HepG2 (cell line): ENCODE measurements at regions not wholly inside any gene's neighbourhood (a gene's known extent, or its start where the extent isn't known, plus 50 kb on each side); places are given as distances from the start of the nearest gene placed in this dataset.
"Not testable (repeated sequence)": the region's sequence is repeated elsewhere in the genome, so short reads cannot be mapped to it uniquely, and the experiment has no call there.

ENCODE experiments used
- ATAC-seq: fragments of 200-7000 bp; cut with Tn5 transposase; 3 replicates; pipeline ENCODE4 v1.9.1; 2020; ENCODE audit warnings: mild to moderate bottlenecking, moderate library complexity
- BruUV-seq: library from RNA; stranded (reverse); fragments of 400-500 nt; replicated peaks from 2 replicates; lab custom pipeline; 2021; lab: Mats Ljungman, UMichigan
- CTCF ChIA-PET: fragments of 300-600 bp; formaldehyde crosslinking; extraction: SDS; loops from one replicate; lab custom pipeline; 2021; ENCODE audit warnings: low total read pairs, inconsistent platforms, low intra/inter-chr PET ratio; lab: Yijun Ruan, JAX
- POLR2A ChIA-PET: fragments of 350-600 bp; sonication (Branson Sonifier 250); formaldehyde crosslinking; loops from one replicate; lab custom pipeline; 2020; ENCODE audit warnings: antibody characterized with exemption, inconsistent platforms; lab: Yijun Ruan, JAX
- DNase-seq: peaks from one replicate; pipeline ENCODE4 v3.0.0-alpha.2; 2015; ENCODE audit warnings: low spot score
- FAIRE-seq: peaks from 3 replicates; lab custom pipeline; 2011; peaks lifted over from hg19 to GRCh38; lab: Jason Lieb, UNC
- H2AFZ ChIP-seq: one replicate; pipeline ENCODE4 v1.6.1; 2011; ENCODE audit warnings: low read length, inconsistent platforms
- H3K27ac ChIP-seq: fragments of 300-600 bp; 3 replicates; pipeline ENCODE4 v1.8.0; 2011; ENCODE audit warnings: mixed run types, mild to moderate bottlenecking, mixed read lengths, low read length, inconsistent platforms; ENCODE audit not compliant: insufficient read depth; ENCODE audit errors: extremely low read length
- H3K27me3 ChIP-seq, 2 experiments: fragments of 200-600 bp in 1 of 2; 2 replicates in 1 of 2; 3 replicates in 1 of 2; pipeline versions ENCODE4 v1.6.0 to v1.8.0; 2011; ENCODE audit warnings: low read length in 2 of 2, mild to moderate bottlenecking in 2 of 2, moderate library complexity in 2 of 2, inconsistent platforms in 1 of 2; ENCODE audit not compliant: insufficient read depth in 2 of 2, control insufficient read depth in 1 of 2
- H3K36me3 ChIP-seq, 2 experiments: fragments of 200-600 bp in 1 of 2; replicated peaks in 1 of 2; 2 replicates in 1 of 2; 3 replicates in 1 of 2; pipeline versions ENCODE4 v1.5.1 to v1.8.0; 2011; ENCODE audit warnings: low read length in 2 of 2, inconsistent platforms in 1 of 2; ENCODE audit not compliant: insufficient read depth in 2 of 2, control insufficient read depth in 1 of 2
- H3K4me1 ChIP-seq: 2 replicates; pipeline ENCODE4 v1.5.1; 2012; ENCODE audit warnings: low read length, inconsistent platforms; ENCODE audit not compliant: insufficient read depth
- H3K4me2 ChIP-seq: 2 replicates; pipeline ENCODE4 v1.6.0; 2011; ENCODE audit warnings: low read depth, low read length, inconsistent platforms
- H3K4me3 ChIP-seq, 3 experiments: fragments of 200-600 bp in 1 of 3; sonication (generic), shearing (Covaris generic) in 1 of 3; replicated peaks in 1 of 3; 2 replicates each; pipeline ENCODE4 v1.5.1; 2011 to 2016; ENCODE audit warnings: low read length in 3 of 3, inconsistent platforms in 2 of 3, low read depth in 2 of 3, mild to moderate bottlenecking in 2 of 3, control low read depth in 1 of 3, mixed read lengths in 1 of 3; ENCODE audit not compliant: insufficient read depth in 1 of 3
- H3K79me2 ChIP-seq: one replicate; pipeline ENCODE4 v1.6.1; 2011; ENCODE audit warnings: low read length, inconsistent platforms; ENCODE audit not compliant: insufficient read depth
- H3K9ac ChIP-seq: 2 replicates; pipeline ENCODE4 v1.6.0; 2011; ENCODE audit warnings: mild to moderate bottlenecking, low read depth, low read length, inconsistent platforms; ENCODE audit not compliant: insufficient read depth
- H3K9me3 ChIP-seq: 2 replicates; pipeline ENCODE4 v1.5.1; 2012; ENCODE audit warnings: mild to moderate bottlenecking, low read length
- H4K20me1 ChIP-seq: 2 replicates; pipeline ENCODE4 v1.6.0; 2011; ENCODE audit warnings: inconsistent platforms, mild to moderate bottlenecking, low read length, moderate library complexity; ENCODE audit not compliant: insufficient read depth
- FLYWCH1 ChIP-seq: sonication (generic); formaldehyde crosslinking; IDR thresholded peaks from 2 replicates; pipeline ENCODE4 v1.8.1; 2023; ENCODE audit warnings: mild to moderate bottlenecking, missing genetic modification reagents
- HNF4A ChIP-seq: sonication (generic); formaldehyde crosslinking; IDR thresholded peaks from 2 replicates; pipeline ENCODE4 v1.4.0; 2020; ENCODE audit warnings: missing genetic modification reagents
- MXI1 ChIP-seq: IDR thresholded peaks from 3 replicates; pipeline ENCODE4 v1.6.1; 2012; ENCODE audit warnings: low read depth, low read length, inconsistent platforms, borderline replicate concordance
- NR1H2 ChIP-seq: sonication (generic); formaldehyde crosslinking; IDR thresholded peaks from 2 replicates; pipeline ENCODE4 v1.8.1; 2022; ENCODE audit warnings: low read depth, missing genetic modification reagents, borderline replicate concordance
- SNAPC2 ChIP-seq: sonication (generic); formaldehyde crosslinking; IDR thresholded peaks from 2 replicates; pipeline ENCODE4 v1.8.1; 2022; ENCODE audit warnings: mild to moderate bottlenecking, missing genetic modification reagents
- TGIF2 ChIP-seq: IDR thresholded peaks from 2 replicates; pipeline ENCODE4 v1.6.1; 2016; ENCODE audit warnings: control low read depth, missing compliant biosample characterization
- ZNF569 ChIP-seq: sonication (generic); formaldehyde crosslinking; IDR thresholded peaks from 2 replicates; pipeline ENCODE4 v1.5.0; 2020; ENCODE audit warnings: mild to moderate bottlenecking, missing genetic modification reagents, moderate library complexity, borderline replicate concordance
- ZNF883 ChIP-seq: sonication (generic); formaldehyde crosslinking; IDR thresholded peaks from 2 replicates; pipeline ENCODE4 v1.5.1; 2020; ENCODE audit warnings: mild to moderate bottlenecking, missing genetic modification reagents; ENCODE audit errors: not compliant biosample characterization
- WGBS: methylation state at CpG from one replicate; pipeline ENCODE4 v1.1.6; 2017; ENCODE audit warnings: low lambda C conversion rate; 5-methylcytosine and 5-hydroxymethylcytosine counted together
- in situ Hi-C: cut with HindIII; loops from 2 replicates; pipeline ENCODE4 v1.10.0; 2017; ENCODE audit warnings: low pct_unique_long_range_greater_than_20kb; ENCODE audit not compliant: extremely low pct_ligation_motif_present
- intact Hi-C: fragments of 100-400 bp; cut with micrococcal nuclease; formaldehyde crosslinking; loops from one replicate; pipeline ENCODE4 v1.10.0; 2022; ENCODE audit not compliant: unreplicated experiment
- TF ChIP-seq, protein P1 (sequence below): fragments of 450-650 bp; IDR thresholded peaks from 2 replicates; pipeline ENCODE4 v1.6.1; 2017
- TF ChIP-seq, protein P2 (sequence below): IDR thresholded peaks from 2 replicates; pipeline ENCODE4 v1.6.1; 2016

DNA sequence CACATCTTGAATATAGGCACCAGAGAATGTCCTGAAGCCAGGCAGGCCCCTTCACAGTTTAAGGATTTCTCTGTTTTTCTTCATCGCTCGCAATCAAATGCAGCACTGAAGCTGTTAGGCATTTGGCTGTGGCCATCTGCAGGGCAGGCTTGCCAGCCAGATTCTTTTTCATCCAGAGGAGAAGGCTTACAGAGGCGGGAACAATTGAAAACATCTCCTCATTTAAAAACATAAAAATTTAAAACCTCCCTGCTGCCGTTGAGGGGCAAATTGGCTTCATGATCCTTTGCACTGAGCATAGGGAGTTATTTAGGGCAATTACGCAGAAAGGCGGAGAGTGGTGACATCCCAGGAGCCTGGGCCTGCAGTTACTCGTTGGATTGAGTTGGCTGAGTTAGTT is 500.0 kb downstream of the TYW1 start:
- Histone ChIP-seq H3K79me2 (no peaks in the 10 kb centered on the region), H3K4me3 (no peak overlapping the region), H4K20me1 (no peaks in the 10 kb centered on the region), H2AFZ (no peak overlapping the region), H3K4me1 (no peaks in the 10 kb centered on the region), H3K9ac (no peak overlapping the region), H3K27me3 (no peaks in the 10 kb centered on the region), H3K36me3 (no peaks in the 10 kb centered on the region), H3K27ac (no peak overlapping the region), H3K9me3 (no peaks in the 10 kb centered on the region), H3K4me2 (no peak overlapping the region)
- no peak for ATAC-seq
- in situ Hi-C loops (no loop called here), intact Hi-C loops (no loop called here)
- no TSS peak for BruUV-seq
- TF ChIP-seq ZNF883 = no peak
- no peak for TF ChIP-seq ZNF569 (CRISPR knock-in tag)
- no peak for TF ChIP-seq SNAPC2
- no peak for TF ChIP-seq MXI1
- TF ChIP-seq, protein P1, sequence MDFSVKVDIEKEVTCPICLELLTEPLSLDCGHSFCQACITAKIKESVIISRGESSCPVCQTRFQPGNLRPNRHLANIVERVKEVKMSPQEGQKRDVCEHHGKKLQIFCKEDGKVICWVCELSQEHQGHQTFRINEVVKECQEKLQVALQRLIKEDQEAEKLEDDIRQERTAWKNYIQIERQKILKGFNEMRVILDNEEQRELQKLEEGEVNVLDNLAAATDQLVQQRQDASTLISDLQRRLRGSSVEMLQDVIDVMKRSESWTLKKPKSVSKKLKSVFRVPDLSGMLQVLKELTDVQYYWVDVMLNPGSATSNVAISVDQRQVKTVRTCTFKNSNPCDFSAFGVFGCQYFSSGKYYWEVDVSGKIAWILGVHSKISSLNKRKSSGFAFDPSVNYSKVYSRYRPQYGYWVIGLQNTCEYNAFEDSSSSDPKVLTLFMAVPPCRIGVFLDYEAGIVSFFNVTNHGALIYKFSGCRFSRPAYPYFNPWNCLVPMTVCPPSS = no peak
- TF ChIP-seq FLYWCH1 (CRISPR knock-in tag) = no peak
- TF ChIP-seq, protein P2, sequence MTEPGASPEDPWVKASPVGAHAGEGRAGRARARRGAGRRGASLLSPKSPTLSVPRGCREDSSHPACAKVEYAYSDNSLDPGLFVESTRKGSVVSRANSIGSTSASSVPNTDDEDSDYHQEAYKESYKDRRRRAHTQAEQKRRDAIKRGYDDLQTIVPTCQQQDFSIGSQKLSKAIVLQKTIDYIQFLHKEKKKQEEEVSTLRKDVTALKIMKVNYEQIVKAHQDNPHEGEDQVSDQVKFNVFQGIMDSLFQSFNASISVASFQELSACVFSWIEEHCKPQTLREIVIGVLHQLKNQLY (CRISPR knock-in tag) = no peak
- TF ChIP-seq TGIF2 (CRISPR knock-in tag) = no peak
- no peak for TF ChIP-seq HNF4A (CRISPR knock-in tag)
- no peak for TF ChIP-seq NR1H2
- CTCF ChIA-PET = no interaction called here
- DNase-seq = no peak
- WGBS = 59% methylated on average over 7 of the region's 7 CpGs
- no peak for FAIRE-seq
- POLR2A ChIA-PET = no interaction called here

DNA sequence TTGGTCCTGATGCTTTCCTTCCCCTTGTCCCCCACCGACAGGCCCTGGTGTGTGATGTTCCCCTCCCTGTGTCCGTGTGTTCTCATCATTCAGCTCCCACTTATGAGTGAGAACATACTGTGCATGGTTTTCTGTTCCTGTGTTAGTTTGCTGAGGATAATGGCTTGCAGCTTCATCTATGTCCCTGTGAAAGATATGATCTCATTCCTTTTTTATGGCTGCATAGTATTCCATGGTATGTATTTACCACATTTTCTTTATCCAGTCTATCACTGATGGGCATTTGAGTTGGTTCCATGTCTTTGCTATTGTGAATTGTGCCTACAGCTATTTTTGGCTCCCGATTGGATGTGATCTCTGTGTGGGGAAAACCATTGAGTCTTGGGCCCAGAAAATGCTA is 501.3 kb downstream of the TYW1 start:
- H3K4me1 ChIP-seq, H3K79me2 ChIP-seq, FAIRE-seq, intact Hi-C loops, H3K4me3 ChIP-seq, BruUV-seq, H3K9me3 ChIP-seq, H3K27ac ChIP-seq, H4K20me1 ChIP-seq, CTCF ChIA-PET, H2AFZ ChIP-seq, H3K9ac ChIP-seq, ATAC-seq, H3K4me2 ChIP-seq, in situ Hi-C loops, POLR2A ChIA-PET, H3K36me3 ChIP-seq, H3K27me3 ChIP-seq, DNase-seq: not testable (repeated sequence)
- 16% methylated on average over 3 of the region's 3 CpGs for WGBS
